ENCODE measurements at regions not wholly inside any gene's neighbourhood (a gene's known extent, or its start where the extent isn't known, plus 50 kb on each side); places are given as distances from the start of the nearest gene placed in this dataset.

GRCh38 chr5:135100011-135100410, 66.0 kb upstream of the PITX1 start:
- peaks cover 0 to 7% (median 2%) of the 10 kb centered on the region in 4 donors for H3K4me1 ChIP-seq (ENCODE audit: control insufficient read depth in 4 of 4, insufficient read depth in 4 of 4, low read length in 3 of 4)
- H3K9ac ChIP-seq (ENCODE audit: low read depth in 1 of 2, low read length in 2 of 2): no peak overlapping the region
- H3K36me3 ChIP-seq (ENCODE audit: control insufficient read depth in 4 of 4, insufficient read depth in 3 of 4, low read depth in 1 of 4, low read length in 3 of 4): no peaks in the 10 kb centered on the region
- H3K27ac ChIP-seq (ENCODE audit: low read depth in 1 of 2, low read length in 2 of 2): no peak overlapping the region
- TF ChIP-seq SP1 (IDR thresholded peaks at IDR 0.05) (peak; percentile 45), HNF4A (conservative IDR thresholded peaks at IDR 0.05) (peak; percentile 29 to 57), NR2F2 (IDR thresholded peaks at IDR 0.05) (peak; percentile 68), RXRA (IDR thresholded peaks at IDR 0.05) (peak; percentile 84 to 96), HNF4G (IDR thresholded peaks at IDR 0.05) (no peak), EGR1 (IDR thresholded peaks at IDR 0.05; ENCODE audit: low read depth in 2 of 2) (no peak)
- H3K9me3 ChIP-seq (ENCODE audit: control insufficient read depth in 4 of 4, low read length in 3 of 4): no peaks in the 10 kb centered on the region
- DNase-seq (ENCODE audit: low spot score): peak; percentile 39
- H3K27me3 ChIP-seq (ENCODE audit: control insufficient read depth in 4 of 4, insufficient read depth in 4 of 4, low read length in 3 of 4): no peaks in the 10 kb centered on the region
- no peak overlapping the region for H3K4me3 ChIP-seq (ENCODE audit: low read depth in 1 of 3, low read length in 3 of 3)
- WGBS: 37% methylated on average over 3 of the region's 3 CpGs

- H3K9me3 ChIP-seq (ENCODE audit: control insufficient read depth in 4 of 4, low read length in 3 of 4): no peaks in the 10 kb centered on the region
- H3K9ac ChIP-seq (ENCODE audit: low read depth in 1 of 2, low read length in 2 of 2): no peak overlapping the region
- no peak overlapping the region for H3K4me3 ChIP-seq (ENCODE audit: low read depth in 1 of 3, low read length in 3 of 3)
- TF ChIP-seq CTCF (IDR thresholded peaks at IDR 0.05; ENCODE audit: low read depth, low read length, missing input control): no peak
- TF ChIP-seq FOXA1 (IDR thresholded peaks at IDR 0.05): no peak
- no peak for TF ChIP-seq REST (IDR thresholded peaks at IDR 0.05)
- no peak for TF ChIP-seq JUND (IDR thresholded peaks at IDR 0.05)
- TF ChIP-seq EGR1 (IDR thresholded peaks at IDR 0.05; ENCODE audit: low read depth in 2 of 2): no peak
- no peak for TF ChIP-seq FOXA2 (IDR thresholded peaks at IDR 0.05)
- no peak for TF ChIP-seq SP1 (IDR thresholded peaks at IDR 0.05)
- no peak for TF ChIP-seq TAF1 (conservative IDR thresholded peaks at IDR 0.05)
- TF ChIP-seq RAD21 (IDR thresholded peaks at IDR 0.05): no peak
- TF ChIP-seq RXRA (IDR thresholded peaks at IDR 0.05): no peak
- TF ChIP-seq HNF4A (conservative IDR thresholded peaks at IDR 0.05): no peak
- no peak for TF ChIP-seq YY1 (IDR thresholded peaks at IDR 0.05)
- TF ChIP-seq MAX (IDR thresholded peaks at IDR 0.05): no peak
- TF ChIP-seq HNF4G (IDR thresholded peaks at IDR 0.05): no peak
- no peak for TF ChIP-seq NR2F2 (IDR thresholded peaks at IDR 0.05)
- TF ChIP-seq GABPA (IDR thresholded peaks at IDR 0.05 in 1 of 2, conservative IDR thresholded peaks at IDR 0.05 in 1 of 2): no peak
- no peak for TF ChIP-seq ATF3 (IDR thresholded peaks at IDR 0.05)
- H3K27me3 ChIP-seq (ENCODE audit: control insufficient read depth in 4 of 4, insufficient read depth in 4 of 4, low read length in 3 of 4): no peaks in the 10 kb centered on the region
- H3K4me1 ChIP-seq (ENCODE audit: control insufficient read depth in 4 of 4, insufficient read depth in 4 of 4, low read length in 3 of 4): peaks cover 0 to 7% (median 2%) of the 10 kb centered on the region in 4 donors
- no peak overlapping the region for H3K27ac ChIP-seq (ENCODE audit: low read depth in 1 of 2, low read length in 2 of 2)
- WGBS: 95% methylated on average over 2 of the region's 2 CpGs
- no peaks in the 10 kb centered on the region for H3K36me3 ChIP-seq (ENCODE audit: control insufficient read depth in 4 of 4, insufficient read depth in 3 of 4, low read depth in 1 of 4, low read length in 3 of 4)
- no peak for DNase-seq (ENCODE audit: low spot score)
Observed at GRCh38 chr5:135097390-135097789, 63.4 kb upstream of the PITX1 start.

All from liver (tissue), 8 donors.